H9 (cell line): ENCODE measurements at regions not wholly inside any gene's neighbourhood (a gene's known extent, or its start where the extent isn't known, plus 50 kb on each side); places are given as distances from the start of the nearest gene placed in this dataset.

Experiments used
- DNase-seq: peaks from one replicate; pipeline ENCODE4 v3.0.0-alpha.2; 2017
- H2AFZ ChIP-seq: one replicate; pipeline ENCODE4 v1.6.1; 2013; ENCODE audit warnings: mild to moderate bottlenecking, low read length, control low read depth, moderate library complexity
- H2AK5ac ChIP-seq: 2 replicates; pipeline ENCODE4 v1.6.1; 2013; ENCODE audit warnings: low read length, control low read depth, mixed read lengths; ENCODE audit not compliant: insufficient read length
- H2BK120ac ChIP-seq: one replicate; pipeline ENCODE4 v1.6.1; 2013; ENCODE audit warnings: low read depth, mild to moderate bottlenecking, low read length, control low read depth, inconsistent platforms; ENCODE audit not compliant: poor library complexity, severe bottlenecking
- H2BK12ac ChIP-seq: 2 replicates; pipeline ENCODE4 v1.6.1; 2013; ENCODE audit warnings: low read length, control low read depth, mixed read lengths, low read depth; ENCODE audit not compliant: insufficient read length
- H2BK15ac ChIP-seq: 2 replicates; pipeline ENCODE4 v1.6.1; 2013; ENCODE audit warnings: low read depth, low read length, control low read depth
- H2BK20ac ChIP-seq: one replicate; pipeline ENCODE4 v1.6.1; 2013; ENCODE audit warnings: low read depth, mild to moderate bottlenecking, low read length, control low read depth, inconsistent platforms; ENCODE audit not compliant: poor library complexity, severe bottlenecking
- H2BK5ac ChIP-seq: 2 replicates; pipeline ENCODE4 v1.6.1; 2013; ENCODE audit warnings: low read length, control low read depth, mixed read lengths; ENCODE audit not compliant: insufficient read length
- H3K14ac ChIP-seq: 2 replicates; pipeline ENCODE4 v1.6.1; 2013; ENCODE audit warnings: low read length, control low read depth; ENCODE audit not compliant: insufficient read depth
- H3K18ac ChIP-seq: 2 replicates; pipeline ENCODE4 v1.6.1; 2013; ENCODE audit warnings: low read depth, mild to moderate bottlenecking, mixed read lengths, low read length, control low read depth; ENCODE audit not compliant: insufficient read length
- H3K23ac ChIP-seq: 2 replicates; pipeline ENCODE4 v1.6.1; 2013; ENCODE audit warnings: low read length, control low read depth, mixed read lengths, low read depth; ENCODE audit not compliant: insufficient read length
- H3K23me2 ChIP-seq: 2 replicates; pipeline ENCODE4 v1.6.1; 2013; ENCODE audit warnings: low read depth, mild to moderate bottlenecking, mixed read lengths, low read length, control low read depth; ENCODE audit not compliant: insufficient read length, poor library complexity, severe bottlenecking
- H3K27ac ChIP-seq: 2 replicates; pipeline ENCODE4 v1.5.1; 2013; ENCODE audit warnings: low read length, control low read depth, mixed read lengths, low read depth; ENCODE audit not compliant: insufficient read length
- H3K27me3 ChIP-seq: 2 replicates; pipeline ENCODE4 v1.6.1; 2013; ENCODE audit warnings: low read length, control low read depth, inconsistent platforms; ENCODE audit not compliant: insufficient read depth
- H3K4ac ChIP-seq: 2 replicates; pipeline ENCODE4 v1.6.1; 2013; ENCODE audit warnings: low read depth, mild to moderate bottlenecking, control low read depth, inconsistent platforms, low read length, moderate library complexity
- H3K4me1 ChIP-seq: 2 replicates; pipeline ENCODE4 v1.6.1; 2013; ENCODE audit warnings: low read length, control low read depth, inconsistent platforms; ENCODE audit not compliant: insufficient read depth
- H3K4me2 ChIP-seq: 2 replicates; pipeline ENCODE4 v1.6.1; 2013; ENCODE audit warnings: low read length, control low read depth, mixed read lengths; ENCODE audit not compliant: insufficient read length, insufficient read depth
- H3K56ac ChIP-seq: 2 replicates; pipeline ENCODE4 v1.6.1; 2013; ENCODE audit warnings: low read depth, mild to moderate bottlenecking, mixed read lengths, low read length, control low read depth; ENCODE audit not compliant: insufficient read length
- H3K79me1 ChIP-seq: 2 replicates; pipeline ENCODE4 v1.6.1; 2013; ENCODE audit warnings: low read depth, mild to moderate bottlenecking, moderate library complexity, low read length, control low read depth, inconsistent platforms; ENCODE audit not compliant: insufficient read depth, poor library complexity, severe bottlenecking
- H3K79me2 ChIP-seq: 2 replicates; pipeline ENCODE4 v1.6.1; 2013; ENCODE audit warnings: low read length, control low read depth, inconsistent platforms; ENCODE audit not compliant: insufficient read depth
- H3K9ac ChIP-seq: 2 replicates; pipeline ENCODE4 v1.6.1; 2013; ENCODE audit warnings: low read length, control low read depth, mixed read lengths; ENCODE audit not compliant: insufficient read length; ENCODE audit errors: extremely low read depth
- H3K9me3 ChIP-seq: one replicate; pipeline ENCODE4 v1.6.1; 2013; ENCODE audit warnings: low read depth, low read length, inconsistent platforms; ENCODE audit not compliant: control insufficient read depth
- H3T11ph ChIP-seq: one replicate; pipeline ENCODE4 v1.6.1; 2013; ENCODE audit warnings: mild to moderate bottlenecking, low read length, control low read depth, inconsistent platforms
- H4K20me1 ChIP-seq: one replicate; pipeline ENCODE4 v1.6.1; 2013; ENCODE audit not compliant: control insufficient read depth, insufficient read length, insufficient read depth
- H4K5ac ChIP-seq: 2 replicates; pipeline ENCODE4 v1.6.1; 2013; ENCODE audit warnings: low read depth, mild to moderate bottlenecking, mixed read lengths, low read length, control low read depth; ENCODE audit not compliant: insufficient read length
- H4K8ac ChIP-seq: replicated peaks from 2 replicates; pipeline ENCODE4 v1.6.1; 2013; ENCODE audit warnings: low read length, control low read depth, mixed read lengths, low read depth; ENCODE audit not compliant: insufficient read length
- H4K91ac ChIP-seq: 2 replicates; pipeline ENCODE4 v1.6.1; 2013; ENCODE audit warnings: low read depth, mild to moderate bottlenecking, moderate library complexity, mixed read lengths, low read length, control low read depth; ENCODE audit not compliant: insufficient read length
- H3K27ac Mint-ChIP-seq, 3 experiments: 2 replicates in 2 of 3; 3 replicates in 1 of 3; pipeline ENCODE4 v1.8.0; 2020 to 2021; ENCODE audit warnings: mixed read lengths in 3 of 3, mild to moderate bottlenecking in 1 of 3, moderate library complexity in 1 of 3
- H3K27me3 Mint-ChIP-seq: 2 replicates; pipeline ENCODE4 v1.8.0; 2021; ENCODE audit warnings: low read depth, mild to moderate bottlenecking, moderate library complexity, mixed read lengths
- H3K36me3 Mint-ChIP-seq, 3 experiments: 2 replicates in 2 of 3; 3 replicates in 1 of 3; pipeline ENCODE4 v1.8.0; 2020 to 2021; ENCODE audit warnings: low read depth in 3 of 3, mixed read lengths in 3 of 3; ENCODE audit not compliant: insufficient read depth in 1 of 3
- H3K4me1 Mint-ChIP-seq, 2 experiments: 2 replicates each; pipeline ENCODE4 v1.8.0; 2020; ENCODE audit warnings: mixed read lengths in 2 of 2
- H3K4me3 Mint-ChIP-seq, 2 experiments: 2 replicates in 1 of 2; 3 replicates in 1 of 2; pipeline ENCODE4 v1.8.0; 2020 to 2021; ENCODE audit warnings: mild to moderate bottlenecking in 2 of 2, mixed read lengths in 2 of 2, moderate library complexity in 1 of 2
- H3K9me3 Mint-ChIP-seq, 2 experiments: 2 replicates in 1 of 2; 3 replicates in 1 of 2; pipeline ENCODE4 v1.8.0; 2020; ENCODE audit warnings: mild to moderate bottlenecking in 2 of 2, mixed read lengths in 2 of 2, moderate library complexity in 1 of 2
- WGBS: extraction: QIAGEN DNeasy Blood & Tissue Kit; methylation state at CpG from one replicate; pipeline ENCODE4 v1.1.7; 2013; ENCODE audit warnings: missing lambda C conversion rate, low lambda C conversion rate, mixed read lengths; ENCODE audit not compliant: insufficient read length; ENCODE audit errors: extremely low coverage; 5-methylcytosine and 5-hydroxymethylcytosine counted together
- TF ChIP-seq, protein P1 (sequence below): fragments of 200-600 bp; sonication (generic); conservative IDR thresholded peaks from 3 replicates; pipeline ENCODE4 v1.8.0; 2021; ENCODE audit warnings: antibody characterized with exemption, mild to moderate bottlenecking

DNA sequence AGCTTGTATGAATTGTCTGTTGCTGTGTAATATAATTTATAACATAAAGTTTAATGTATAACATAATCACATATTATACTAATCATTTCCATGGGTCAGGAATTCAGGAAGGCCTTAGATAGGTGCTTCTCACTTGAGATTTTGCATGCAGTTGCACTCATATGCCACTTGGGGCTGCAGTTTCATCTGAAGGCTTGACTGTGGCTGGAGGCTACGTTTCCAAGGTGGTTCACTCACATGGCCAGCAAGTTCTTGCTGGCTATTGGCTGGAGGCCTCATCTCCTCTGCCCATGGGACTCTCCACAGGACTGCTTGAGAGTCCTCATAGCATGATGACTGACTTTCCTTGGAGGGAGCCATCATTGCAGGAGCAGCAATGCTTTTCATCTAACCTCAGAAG lies 53.4 kb upstream of the STX18 start:
- no peak overlapping the region for H4K8ac ChIP-seq
- no peak overlapping the region for H4K5ac ChIP-seq
- no peak overlapping the region; a peak in 1 of 7 replicates for H3K27ac Mint-ChIP-seq
- TF ChIP-seq, protein P1, sequence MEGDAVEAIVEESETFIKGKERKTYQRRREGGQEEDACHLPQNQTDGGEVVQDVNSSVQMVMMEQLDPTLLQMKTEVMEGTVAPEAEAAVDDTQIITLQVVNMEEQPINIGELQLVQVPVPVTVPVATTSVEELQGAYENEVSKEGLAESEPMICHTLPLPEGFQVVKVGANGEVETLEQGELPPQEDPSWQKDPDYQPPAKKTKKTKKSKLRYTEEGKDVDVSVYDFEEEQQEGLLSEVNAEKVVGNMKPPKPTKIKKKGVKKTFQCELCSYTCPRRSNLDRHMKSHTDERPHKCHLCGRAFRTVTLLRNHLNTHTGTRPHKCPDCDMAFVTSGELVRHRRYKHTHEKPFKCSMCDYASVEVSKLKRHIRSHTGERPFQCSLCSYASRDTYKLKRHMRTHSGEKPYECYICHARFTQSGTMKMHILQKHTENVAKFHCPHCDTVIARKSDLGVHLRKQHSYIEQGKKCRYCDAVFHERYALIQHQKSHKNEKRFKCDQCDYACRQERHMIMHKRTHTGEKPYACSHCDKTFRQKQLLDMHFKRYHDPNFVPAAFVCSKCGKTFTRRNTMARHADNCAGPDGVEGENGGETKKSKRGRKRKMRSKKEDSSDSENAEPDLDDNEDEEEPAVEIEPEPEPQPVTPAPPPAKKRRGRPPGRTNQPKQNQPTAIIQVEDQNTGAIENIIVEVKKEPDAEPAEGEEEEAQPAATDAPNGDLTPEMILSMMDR: peak; percentile 43; the same call in 1 of the 3 replicates
- H3K4me1 ChIP-seq: no peaks in the 10 kb centered on the region
- H3K9ac ChIP-seq: no peak overlapping the region
- no peak overlapping the region for H2BK12ac ChIP-seq
- H3K23me2 ChIP-seq: no peaks in the 10 kb centered on the region
- H3K9me3 ChIP-seq: peaks cover 14% of the 10 kb centered on the region
- no peak overlapping the region for H3K4me3 Mint-ChIP-seq
- H3K79me2 ChIP-seq: no peaks in the 10 kb centered on the region
- WGBS: no CpG with 5 or more reads among the region's 1 CpG
- no peaks in the 10 kb centered on the region for H4K20me1 ChIP-seq
- no peak overlapping the region for H3K4ac ChIP-seq
- H3K79me1 ChIP-seq: no peaks in the 10 kb centered on the region
- H3K14ac ChIP-seq: no peak overlapping the region
- H2BK20ac ChIP-seq: no peak overlapping the region
- H3K27me3 ChIP-seq: no peaks in the 10 kb centered on the region; the same call in 1 of the 2 replicates
- H2BK120ac ChIP-seq: no peak overlapping the region
- H2AK5ac ChIP-seq: no peak overlapping the region
- no peak overlapping the region for H3K18ac ChIP-seq
- peaks cover 20 to 30% of the 10 kb centered on the region in 2 experiments for H3K9me3 Mint-ChIP-seq
- no peak overlapping the region for H3T11ph ChIP-seq
- no peak overlapping the region for H3K23ac ChIP-seq
- no peak overlapping the region for H3K56ac ChIP-seq
- H2BK5ac ChIP-seq: no peak overlapping the region
- H3K4me2 ChIP-seq: no peak overlapping the region
- H4K91ac ChIP-seq: no peak overlapping the region
- no peak overlapping the region for H2BK15ac ChIP-seq
- peaks cover 13% of the 10 kb centered on the region in 2 experiments for H3K4me1 Mint-ChIP-seq
- no peak for DNase-seq
- H3K27ac ChIP-seq: no peak overlapping the region
- H3K36me3 Mint-ChIP-seq: peaks cover 24 to 39% (median 37%) of the 10 kb centered on the region in 3 experiments
- H2AFZ ChIP-seq: no peak overlapping the region
- H3K27me3 Mint-ChIP-seq: peaks cover 8% of the 10 kb centered on the region; the same call in 1 of the 2 replicates
